HG03066 (cell line): ENCODE measurements at regions not wholly inside any gene's neighbourhood (a gene's known extent, or its start where the extent isn't known, plus 50 kb on each side); places are given as distances from the start of the nearest gene placed in this dataset.

ENCODE experiments used
- ATAC-seq: cut with Tn5 transposase; IDR thresholded peaks from one replicate; pipeline ENCODE4 v1.9.1; 2021; ENCODE audit warnings: low read depth; ENCODE audit not compliant: unreplicated experiment

DNA sequence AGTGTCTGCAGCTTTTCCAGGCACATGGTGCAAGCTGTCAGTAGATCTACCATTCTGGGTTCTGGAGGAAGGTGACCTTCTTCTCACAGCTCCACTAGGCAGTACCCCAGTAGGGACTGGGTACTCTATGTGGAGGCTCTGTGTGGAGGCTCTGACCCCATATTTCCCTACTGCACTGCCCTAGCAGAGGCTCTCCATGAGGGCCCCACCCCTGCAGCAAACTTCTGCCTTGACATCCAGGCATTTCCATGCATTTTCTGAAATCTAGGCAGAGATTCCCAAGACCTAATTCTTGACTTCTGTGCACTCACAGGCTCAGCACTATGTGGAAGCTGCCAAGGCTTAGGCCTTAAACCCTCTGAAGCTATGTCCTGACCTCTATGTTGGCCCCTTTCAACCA lies 1060.0 kb downstream of the NAALADL2 start:
- no peak for ATAC-seq

DNA sequence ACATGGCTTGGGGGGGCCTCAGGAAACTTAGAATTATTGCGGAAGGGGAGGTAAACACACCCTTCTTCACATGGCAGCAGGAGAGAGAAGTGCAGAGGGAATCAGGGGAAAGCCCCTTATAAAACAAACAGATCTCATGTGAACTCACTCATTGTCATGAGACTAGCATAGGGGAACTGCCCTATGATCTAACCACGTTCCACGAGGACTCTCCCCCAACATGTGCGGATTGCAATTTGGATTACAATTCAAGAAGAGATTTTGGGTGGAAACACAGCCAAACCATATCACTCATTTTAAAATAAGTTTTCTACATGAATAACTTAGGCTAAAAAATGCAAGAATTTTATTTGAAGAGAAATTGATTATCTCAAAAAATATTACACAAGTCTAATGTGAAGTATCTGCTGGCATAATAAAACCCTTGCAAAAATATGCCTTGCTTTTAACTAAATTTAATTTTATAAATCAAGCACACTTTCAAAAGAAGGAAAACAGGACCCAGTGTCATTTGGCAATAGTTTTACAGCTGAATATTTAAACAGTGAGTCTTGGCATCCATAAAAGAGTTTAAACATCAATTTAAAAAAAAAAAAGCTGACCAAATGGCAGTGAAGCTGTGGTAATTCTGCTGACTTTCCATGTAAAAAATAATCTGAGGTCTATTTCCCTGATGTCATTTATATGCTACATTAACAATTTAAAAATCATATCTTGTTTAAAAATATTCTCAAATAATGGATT lies 1057.2 kb downstream of the NAALADL2 start:
- ATAC-seq = no peak

DNA sequence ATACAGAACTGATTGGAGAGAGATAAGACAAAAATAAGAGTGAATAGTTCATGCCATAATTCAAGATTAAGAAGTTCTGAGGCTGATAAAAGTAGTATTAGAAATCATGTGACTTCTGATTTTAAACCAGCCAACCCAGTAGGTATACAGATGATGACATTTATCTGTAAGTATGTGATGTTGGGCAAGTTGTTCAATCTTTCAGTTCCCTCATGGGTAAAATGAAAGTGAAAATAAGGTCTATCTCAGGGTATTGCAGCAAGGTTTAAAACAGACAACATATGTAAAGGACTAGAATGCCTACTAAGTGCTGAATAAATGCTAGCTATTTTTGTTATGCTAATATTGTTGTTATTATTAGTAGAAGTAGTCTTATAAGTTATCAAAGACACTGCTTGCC lies 1055.7 kb downstream of the NAALADL2 start:
- no peak for ATAC-seq

DNA sequence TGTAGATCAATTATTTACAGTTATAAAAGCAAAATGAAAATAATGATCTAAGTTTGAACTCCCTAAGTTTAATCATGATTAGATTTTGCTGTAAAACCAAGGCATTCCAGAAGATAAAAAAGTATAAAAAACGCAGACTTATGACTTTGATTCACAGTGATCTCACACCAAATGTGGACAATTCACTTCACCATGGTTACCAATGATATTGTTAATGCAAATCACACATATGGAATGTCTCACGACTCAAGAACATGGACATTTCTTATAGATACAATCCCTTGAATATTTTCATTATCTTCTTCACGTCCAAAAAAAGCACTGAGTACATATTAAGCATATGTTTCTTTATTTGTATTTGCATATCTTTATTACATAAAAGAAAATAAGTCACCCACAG lies 1054.2 kb downstream of the NAALADL2 start:
- no peak for ATAC-seq

DNA sequence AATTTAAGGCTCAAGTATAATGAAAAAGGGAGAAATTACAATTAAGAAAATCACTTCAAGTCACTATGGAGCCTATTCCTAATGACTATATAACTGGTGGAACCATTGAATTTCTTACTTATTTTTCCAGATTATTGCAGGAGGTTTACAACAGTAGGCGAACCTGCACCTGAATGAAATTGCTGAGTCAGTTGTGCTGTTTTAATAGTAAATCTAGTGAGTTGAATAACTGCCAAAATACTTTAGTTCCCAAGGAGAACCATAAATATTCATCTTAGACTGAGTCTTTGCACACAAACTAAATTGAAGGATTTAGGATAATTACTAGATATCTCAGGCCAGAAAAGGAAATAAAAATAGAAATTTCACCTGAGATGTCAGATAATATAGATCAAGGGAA lies 1052.8 kb downstream of the NAALADL2 start:
- no peak for ATAC-seq

DNA sequence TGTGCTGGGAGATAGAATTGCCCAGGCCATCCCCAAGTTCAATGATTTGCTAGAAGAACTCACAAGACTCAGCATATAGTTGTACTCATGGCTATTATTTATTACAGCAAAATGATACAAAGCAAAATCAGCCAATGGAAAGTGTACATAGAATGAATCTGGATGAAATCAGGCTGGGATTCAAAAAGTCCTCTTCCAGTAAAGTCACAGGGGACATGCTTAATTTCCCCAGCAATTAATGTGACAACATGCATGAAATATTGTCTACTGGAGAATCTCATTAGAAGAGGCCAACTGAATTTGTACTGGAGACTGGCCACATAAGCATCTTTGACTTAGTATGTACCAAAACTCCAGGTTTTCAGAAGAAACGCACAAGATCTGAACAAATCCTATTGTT lies 1043.1 kb downstream of the NAALADL2 start:
- no peak for ATAC-seq

DNA sequence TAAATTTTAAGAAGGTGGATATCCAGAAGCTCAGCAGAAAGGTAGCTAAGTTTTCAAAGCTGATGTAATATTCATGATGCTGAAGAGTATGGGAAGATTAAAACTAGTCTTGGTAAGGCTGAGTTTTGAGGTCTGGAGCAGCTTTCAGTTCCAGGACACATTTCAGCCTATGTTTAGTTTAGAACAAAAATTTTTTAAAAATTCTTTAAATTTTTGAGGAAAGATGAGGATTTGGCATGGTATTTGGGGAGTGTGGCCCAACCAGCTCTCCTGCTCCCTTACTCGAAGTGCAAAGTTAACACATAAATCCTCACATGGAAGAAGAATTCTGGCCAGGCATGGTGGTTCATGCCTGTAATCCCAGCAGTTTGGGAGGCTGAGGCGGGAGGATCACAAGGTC lies 1039.1 kb downstream of the NAALADL2 start:
- ATAC-seq = no peak

DNA sequence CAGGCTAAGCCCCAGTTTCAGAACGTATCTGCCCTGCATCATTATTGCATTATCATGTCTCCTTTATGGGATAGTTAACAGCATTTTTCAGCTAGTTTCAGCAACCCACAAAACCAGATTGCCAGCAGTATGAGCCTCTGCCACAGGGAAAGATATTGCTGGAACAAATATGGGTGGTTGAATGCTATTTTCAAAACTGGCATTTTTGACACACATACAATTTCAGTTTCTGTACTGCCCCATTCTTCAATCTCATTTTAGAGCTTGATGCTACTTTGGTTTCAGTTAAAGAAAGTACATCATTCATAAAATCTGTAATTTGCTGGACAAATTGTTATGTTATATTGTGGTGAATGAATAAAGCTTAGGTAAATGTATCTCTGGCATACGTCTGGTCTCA lies 1037.5 kb downstream of the NAALADL2 start:
- no peak for ATAC-seq

DNA sequence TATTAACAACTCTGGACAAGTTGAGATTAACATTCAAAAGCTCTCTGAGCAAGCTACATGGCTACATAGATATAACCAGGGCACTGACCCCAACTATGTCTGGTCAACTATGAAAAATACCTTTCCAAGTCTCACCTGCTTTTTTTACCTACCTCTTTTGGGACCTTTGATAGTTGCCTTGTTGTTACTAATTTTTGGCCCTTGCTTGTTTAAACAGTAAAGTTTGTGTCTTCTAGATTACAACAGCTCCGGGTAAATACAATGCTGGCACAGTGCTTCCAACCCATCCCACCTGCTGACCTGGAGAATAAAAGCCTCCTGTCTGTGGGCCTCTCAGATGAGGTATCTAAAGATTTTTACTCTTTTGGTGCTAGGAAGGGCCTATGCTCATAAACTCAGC lies 1036.6 kb downstream of the NAALADL2 start:
- no peak for ATAC-seq

DNA sequence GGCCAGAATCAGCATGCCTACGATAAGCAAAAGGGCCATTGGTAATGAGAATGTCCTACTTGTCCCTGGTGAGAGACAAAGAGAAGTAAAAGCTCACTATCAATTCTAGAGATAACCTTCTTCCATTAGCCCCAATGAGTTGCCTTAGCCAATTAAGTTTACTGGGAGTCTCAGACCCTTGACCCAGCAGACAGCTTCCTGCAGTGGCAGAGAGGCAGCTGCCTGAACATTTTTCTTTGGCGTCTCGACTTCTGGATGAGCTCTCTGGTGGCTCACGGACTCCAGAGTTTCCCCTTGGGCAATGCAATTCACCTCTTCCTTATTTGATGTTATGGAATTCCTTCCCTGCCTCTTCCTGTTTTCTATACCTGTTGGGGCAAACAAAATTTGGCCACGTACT lies 1034.4 kb downstream of the NAALADL2 start:
- ATAC-seq = no peak

DNA sequence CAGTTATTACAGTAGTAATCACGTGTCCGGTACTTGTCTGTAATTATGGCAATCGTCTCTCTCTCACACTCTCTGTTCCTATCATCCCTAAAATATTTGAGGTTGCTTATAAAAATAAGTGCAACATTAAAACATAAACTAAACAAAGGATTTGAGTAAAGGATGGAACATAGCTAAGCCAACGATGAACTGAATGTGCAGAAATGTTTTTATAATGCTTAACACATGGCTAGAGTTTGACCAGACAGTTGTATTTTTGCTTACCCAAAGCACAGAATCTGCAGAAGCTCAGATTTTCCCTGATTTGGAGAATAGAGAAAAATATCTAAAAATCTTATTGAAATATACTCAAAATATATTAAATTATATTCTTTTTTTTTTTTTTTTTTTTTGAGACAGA lies 1030.9 kb downstream of the NAALADL2 start:
- ATAC-seq = no peak

DNA sequence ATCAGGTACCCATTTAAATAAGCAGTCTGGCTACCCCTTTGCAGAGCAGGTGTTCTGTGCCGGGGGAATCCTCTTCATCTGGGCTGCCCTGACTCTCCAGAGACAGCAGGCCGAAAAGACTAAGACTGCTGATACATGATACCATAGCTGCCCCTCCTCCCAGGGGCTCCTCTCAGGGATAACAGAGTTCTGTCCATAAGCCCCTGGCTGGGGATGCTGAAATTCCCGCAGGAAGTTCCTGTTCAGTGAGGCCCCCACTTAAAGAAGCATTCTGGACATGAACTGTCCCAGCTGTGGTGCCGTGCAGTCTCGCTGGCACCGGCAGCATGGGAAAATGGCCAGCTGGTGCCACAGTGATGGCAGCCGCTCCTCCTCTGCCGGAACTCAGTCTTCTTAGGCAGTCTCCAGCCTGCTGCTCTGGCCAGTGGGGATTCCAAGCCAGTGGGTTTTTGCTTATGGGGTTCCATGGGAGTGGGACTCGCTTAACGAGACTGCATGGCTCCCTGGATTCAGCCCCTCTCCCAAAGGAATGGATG lies 1026.2 kb downstream of the NAALADL2 start:
- no peak for ATAC-seq

DNA sequence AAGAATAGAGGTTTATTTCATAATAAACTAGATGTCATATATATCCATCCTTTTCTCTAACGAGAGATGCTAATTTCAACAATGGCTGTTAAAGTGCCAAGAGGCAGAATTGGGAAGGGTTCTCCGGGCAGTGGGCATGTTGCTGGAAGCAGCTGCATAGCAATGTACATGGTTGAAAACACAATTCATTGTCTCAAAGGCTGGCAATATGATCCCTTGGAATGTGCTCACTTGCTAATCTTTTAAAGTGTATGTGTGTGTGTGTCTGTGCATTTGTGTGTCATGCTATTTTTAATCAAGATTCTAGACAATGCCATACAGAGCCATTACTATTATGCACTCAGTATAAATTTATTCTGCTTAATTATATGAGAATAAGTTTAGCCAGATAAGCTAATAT lies 1020.3 kb downstream of the NAALADL2 start:
- ATAC-seq = no peak

DNA sequence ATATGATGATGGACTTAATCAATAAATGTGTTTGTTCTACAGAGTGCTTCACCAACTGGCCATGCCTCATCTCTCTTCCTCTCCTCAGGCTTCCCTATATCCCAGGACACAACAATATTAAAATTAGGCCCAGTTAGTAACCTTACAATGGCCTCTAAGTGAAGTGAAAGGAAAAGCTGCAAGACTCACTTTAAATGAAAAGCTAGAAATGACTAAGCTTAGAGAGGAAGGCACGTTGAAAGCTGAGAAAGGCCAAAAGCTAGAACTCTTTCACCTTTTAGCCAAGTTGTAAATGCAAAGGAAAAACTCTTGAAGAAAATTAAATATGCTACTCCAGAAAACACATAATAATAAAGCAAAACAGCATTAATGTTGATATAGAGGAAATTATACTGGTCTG lies 1010.3 kb downstream of the NAALADL2 start:
- no peak for ATAC-seq

DNA sequence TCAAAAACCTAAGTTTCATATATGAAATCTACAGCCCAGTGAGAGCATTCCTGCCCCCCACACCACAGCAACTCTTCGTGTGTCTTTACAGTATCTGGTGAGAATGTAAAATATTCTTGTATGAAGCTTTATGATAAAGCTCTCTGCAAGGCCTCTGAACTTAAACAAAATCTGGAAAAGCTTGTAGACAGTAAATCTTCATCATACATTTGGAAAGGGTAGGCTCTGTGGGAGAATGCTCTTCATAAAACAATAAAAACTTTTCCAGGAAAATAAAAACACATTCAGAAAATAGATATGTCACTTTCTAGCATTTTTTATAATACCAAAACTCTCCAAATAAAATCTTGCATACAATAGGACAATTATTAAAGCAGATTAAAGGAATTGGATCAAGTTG lies 1009.5 kb downstream of the NAALADL2 start:
- no peak for ATAC-seq

DNA sequence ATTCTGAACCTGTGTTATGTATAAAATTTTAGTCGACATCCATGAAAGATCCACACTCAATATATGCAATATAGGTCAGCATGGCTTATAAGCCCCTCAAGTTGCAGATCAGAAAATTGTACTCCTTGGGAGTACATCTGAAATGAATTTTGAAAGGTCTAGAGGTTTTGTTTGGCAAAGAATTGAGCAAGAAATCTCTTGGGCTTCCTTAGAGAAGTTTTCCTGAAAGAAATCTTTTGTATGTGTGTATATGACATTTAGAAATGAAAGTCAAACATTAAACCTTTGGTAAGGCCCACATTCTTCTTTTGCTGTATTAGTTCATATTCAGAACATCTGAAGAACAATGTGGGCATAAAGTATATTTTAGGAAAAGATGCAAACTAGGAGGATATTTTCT lies 1006.6 kb downstream of the NAALADL2 start:
- ATAC-seq = no peak

DNA sequence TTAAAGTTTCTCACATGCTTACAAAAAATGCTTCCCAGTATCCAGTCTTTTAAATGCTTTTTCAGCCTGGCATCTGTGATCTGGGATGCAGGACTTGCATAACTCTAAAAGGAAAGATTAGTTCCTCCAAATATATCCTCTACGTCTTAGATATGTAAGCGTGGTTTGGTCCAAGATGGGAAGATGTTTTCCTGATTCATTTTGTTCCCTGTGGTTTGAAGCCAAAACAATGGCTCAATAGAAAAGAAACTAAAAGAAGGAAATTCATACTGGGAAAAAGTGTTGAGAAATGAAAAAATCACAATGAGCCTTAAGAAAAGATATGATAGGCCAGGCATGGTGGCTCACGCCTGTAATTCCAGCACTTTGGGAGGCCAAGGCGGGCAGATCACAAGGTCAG lies 1002.8 kb downstream of the NAALADL2 start:
- ATAC-seq = no peak
